CD4-positive, alpha-beta T cell (primary cell): ENCODE measurements at regions not wholly inside any gene's neighbourhood (a gene's known extent, or its start where the extent isn't known, plus 50 kb on each side); places are given as distances from the start of the nearest gene placed in this dataset.

Experiments
- ATAC-seq: fragments of 200-7000 bp; cut with Tn5 transposase; one replicate; pipeline ENCODE4 v1.10.0; 2022; ENCODE audit warnings: mild to moderate bottlenecking; ENCODE audit not compliant: poor library complexity
- CTCF ChIA-PET: fragments of 350-600 bp; sonication (Branson Sonifier 250); formaldehyde crosslinking; loops from one replicate; lab custom pipeline; 2021; ENCODE audit warnings: antibody characterized with exemption, inconsistent platforms; lab: Charles Lee
- POLR2A ChIA-PET: fragments of 350-600 bp; sonication (Branson Sonifier 250); formaldehyde crosslinking; loops from one replicate; lab custom pipeline; 2021; ENCODE audit warnings: antibody characterized with exemption, inconsistent platforms; lab: Charles Lee
- DNase-seq, 14 experiments: peaks; one replicate each; pipeline ENCODE4 v3.0.0-alpha.2; 2013 to 2020; ENCODE audit warnings: mixed read lengths in 2 of 14
- H3K27ac ChIP-seq, 2 donors: one replicate each; pipeline versions ENCODE4 v1.5.1 to v1.7.0; 2013; ENCODE audit warnings: low read length in 2 of 2, low read depth in 1 of 2, mild to moderate bottlenecking in 1 of 2
- H3K27me3 ChIP-seq, 2 experiments: 1 replicate in 1 of 2; 2 replicates in 1 of 2; pipeline versions ENCODE4 v1.6.1 to v1.7.0; 2013; ENCODE audit warnings: low read length in 2 of 2, control low read depth in 1 of 2, mild to moderate bottlenecking in 1 of 2, moderate library complexity in 1 of 2; ENCODE audit not compliant: insufficient read depth in 2 of 2, control insufficient read depth in 1 of 2
- H3K36me3 ChIP-seq: one replicate; pipeline ENCODE4 v1.6.1; 2013; ENCODE audit warnings: low read length, control low read depth; ENCODE audit not compliant: insufficient read depth
- H3K4me1 ChIP-seq: one replicate; pipeline ENCODE4 v1.6.1; 2013; ENCODE audit warnings: low read length, control low read depth; ENCODE audit not compliant: insufficient read depth
- H3K4me3 ChIP-seq: one replicate; pipeline ENCODE4 v1.5.1; 2013; ENCODE audit warnings: mild to moderate bottlenecking, low read length, moderate library complexity
- H3K9me3 ChIP-seq, 2 experiments: 1 replicate in 1 of 2; 2 replicates in 1 of 2; pipeline versions ENCODE4 v1.6.1 to v1.7.0; 2013; ENCODE audit warnings: low read length in 2 of 2, mild to moderate bottlenecking in 2 of 2, control low read depth in 1 of 2, moderate library complexity in 1 of 2; ENCODE audit not compliant: control insufficient read depth in 1 of 2, insufficient read depth in 1 of 2
- H3K27ac Mint-ChIP-seq: one replicate; pipeline ENCODE4 v1.8.0; 2020; ENCODE audit warnings: mixed read lengths
- H3K27me3 Mint-ChIP-seq: one replicate; pipeline ENCODE4 v1.8.0; 2021; ENCODE audit warnings: mixed read lengths
- H3K36me3 Mint-ChIP-seq: one replicate; pipeline ENCODE4 v1.8.0; 2021; ENCODE audit warnings: low read depth, mixed read lengths
- H3K4me1 Mint-ChIP-seq: one replicate; pipeline ENCODE4 v1.8.0; 2021; ENCODE audit warnings: low read depth, mixed read lengths
- H3K4me3 Mint-ChIP-seq: one replicate; pipeline ENCODE4 v1.8.0; 2020; ENCODE audit warnings: mild to moderate bottlenecking, mixed read lengths
- H3K9me3 Mint-ChIP-seq: one replicate; pipeline ENCODE4 v1.8.0; 2020; ENCODE audit warnings: mixed read lengths
- intact Hi-C, 2 experiments: fragments of 100-400 bp; cut with DNase I in 1 of 2; cut with micrococcal nuclease in 1 of 2; formaldehyde crosslinking; loops; one replicate each; pipeline versions ENCODE4 v1.15.1 to v1.9.0; 2023 to 2025; cut with DNase I, micrococcal nuclease
- TF ChIP-seq, protein P1 (sequence below): fragments of 200-600 bp; IDR thresholded peaks from one replicate; pipeline ENCODE4 v1.8.0; 2022; ENCODE audit warnings: antibody characterized with exemption, mild to moderate bottlenecking

GRCh38 chr10:16105082-16105481 is 244.8 kb upstream of the MINDY3 start:
- no peak overlapping the region for H3K27ac ChIP-seq
- H3K9me3 ChIP-seq: no peaks in the 10 kb centered on the region
- Mint-ChIP-seq H3K27ac (no peak overlapping the region), H3K9me3 (no peaks in the 10 kb centered on the region), H3K4me3 (no peak overlapping the region), H3K36me3 (no peaks in the 10 kb centered on the region), H3K4me1 (no peaks in the 10 kb centered on the region), H3K27me3 (no peaks in the 10 kb centered on the region)
- DNase-seq: no peak
- H3K4me3 ChIP-seq: no peak overlapping the region
- H3K36me3 ChIP-seq: no peaks in the 10 kb centered on the region
- TF ChIP-seq, protein P1, sequence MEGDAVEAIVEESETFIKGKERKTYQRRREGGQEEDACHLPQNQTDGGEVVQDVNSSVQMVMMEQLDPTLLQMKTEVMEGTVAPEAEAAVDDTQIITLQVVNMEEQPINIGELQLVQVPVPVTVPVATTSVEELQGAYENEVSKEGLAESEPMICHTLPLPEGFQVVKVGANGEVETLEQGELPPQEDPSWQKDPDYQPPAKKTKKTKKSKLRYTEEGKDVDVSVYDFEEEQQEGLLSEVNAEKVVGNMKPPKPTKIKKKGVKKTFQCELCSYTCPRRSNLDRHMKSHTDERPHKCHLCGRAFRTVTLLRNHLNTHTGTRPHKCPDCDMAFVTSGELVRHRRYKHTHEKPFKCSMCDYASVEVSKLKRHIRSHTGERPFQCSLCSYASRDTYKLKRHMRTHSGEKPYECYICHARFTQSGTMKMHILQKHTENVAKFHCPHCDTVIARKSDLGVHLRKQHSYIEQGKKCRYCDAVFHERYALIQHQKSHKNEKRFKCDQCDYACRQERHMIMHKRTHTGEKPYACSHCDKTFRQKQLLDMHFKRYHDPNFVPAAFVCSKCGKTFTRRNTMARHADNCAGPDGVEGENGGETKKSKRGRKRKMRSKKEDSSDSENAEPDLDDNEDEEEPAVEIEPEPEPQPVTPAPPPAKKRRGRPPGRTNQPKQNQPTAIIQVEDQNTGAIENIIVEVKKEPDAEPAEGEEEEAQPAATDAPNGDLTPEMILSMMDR: no peak
- H3K27me3 ChIP-seq: no peaks in the 10 kb centered on the region
- no peaks in the 10 kb centered on the region for H3K4me1 ChIP-seq
- ATAC-seq: no peak
- intact Hi-C loops: no loop called here
- POLR2A ChIA-PET: no interaction called here
- CTCF ChIA-PET: no interaction called here

- TF ChIP-seq, protein P1: no peak
- Histone ChIP-seq H3K4me1 (no peaks in the 10 kb centered on the region), H3K27ac (no peak overlapping the region), H3K36me3 (no peaks in the 10 kb centered on the region), H3K4me3 (no peak overlapping the region), H3K27me3 (no peaks in the 10 kb centered on the region), H3K9me3 (no peaks in the 10 kb centered on the region)
- Mint-ChIP-seq H3K4me3 (no peak overlapping the region), H3K27me3 (no peaks in the 10 kb centered on the region), H3K9me3 (no peaks in the 10 kb centered on the region), H3K4me1 (no peaks in the 10 kb centered on the region), H3K27ac (no peak overlapping the region), H3K36me3 (no peaks in the 10 kb centered on the region)
- ATAC-seq (no peak), DNase-seq (peak in 2 of 14 experiments; percentile 1 to 7)
- intact Hi-C loops: loop anchor here in 1 of 2 experiments (5.0 kb wide), 1 partner anchor 661 kb away; no protein-coding TSS in a partner anchor
- POLR2A ChIA-PET: no interaction called here
- CTCF ChIA-PET: no interaction called here
Measured at GRCh38 chr10:16116404-16117304, 256.3 kb upstream of the MINDY3 start.

DNA sequence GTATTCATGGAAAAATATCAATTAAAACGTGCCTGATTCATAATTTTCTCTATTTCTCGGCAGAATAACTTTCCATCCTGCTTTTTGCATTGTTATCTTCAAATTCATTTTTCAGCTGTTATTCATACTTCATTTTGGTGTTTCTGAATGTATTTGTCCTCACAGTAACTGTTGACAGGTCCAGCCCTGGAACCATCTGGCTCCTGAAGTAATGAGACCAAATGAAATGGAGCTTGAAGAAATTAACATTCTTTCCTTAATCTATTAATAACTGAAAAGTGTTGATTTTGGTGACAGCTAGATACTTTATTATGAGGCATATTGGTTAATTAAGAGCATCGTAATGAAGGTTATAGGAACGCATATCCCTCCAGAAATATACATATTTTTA is 257.0 kb upstream of the MINDY3 start:
- Mint-ChIP-seq H3K27me3 (no peaks in the 10 kb centered on the region), H3K4me3 (no peak overlapping the region), H3K9me3 (no peaks in the 10 kb centered on the region), H3K36me3 (no peaks in the 10 kb centered on the region), H3K4me1 (no peaks in the 10 kb centered on the region), H3K27ac (no peak overlapping the region)
- DNase-seq (no peak), ATAC-seq (no peak)
- Histone ChIP-seq H3K4me3 (no peak overlapping the region), H3K4me1 (no peaks in the 10 kb centered on the region), H3K9me3 (no peaks in the 10 kb centered on the region), H3K27me3 (no peaks in the 10 kb centered on the region), H3K36me3 (no peaks in the 10 kb centered on the region), H3K27ac (no peak overlapping the region)
- intact Hi-C loops: loop anchor here in 1 of 2 experiments (5.0 kb wide), 1 partner anchor 660 kb away; no protein-coding TSS in a partner anchor
- CTCF ChIA-PET: no interaction called here
- POLR2A ChIA-PET: no interaction called here
- TF ChIP-seq, protein P1: no peak
